OCI-LY1 (cell line): ENCODE measurements at regions not wholly inside any gene's neighbourhood (a gene's known extent, or its start where the extent isn't known, plus 50 kb on each side); places are given as distances from the start of the nearest gene placed in this dataset.

Experiments
- CTCF ChIP-seq: fragments of 200-600 bp; sonication (generic), shearing (Covaris generic); IDR thresholded peaks from 2 replicates; pipeline ENCODE4 v1.5.1; 2017; ENCODE audit warnings: mild to moderate bottlenecking, antibody characterized with exemption, low read length, moderate library complexity, mixed read lengths
- EZH2 ChIP-seq: fragments of 200-600 bp; sonication (generic), shearing (Covaris generic); IDR thresholded peaks from 2 replicates; pipeline ENCODE4 v1.8.0; 2017; ENCODE audit warnings: borderline replicate concordance, mixed run types, mild to moderate bottlenecking, antibody characterized with exemption, low read length, moderate library complexity, mixed read lengths

- TF ChIP-seq EZH2 (no peak), CTCF (no peak)
Measured at GRCh38 chr13:33611121-33611805, 206.7 kb upstream of the RFC3 start.
